PC-3 (cell line): ENCODE measurements at regions not wholly inside any gene's neighbourhood (a gene's known extent, or its start where the extent isn't known, plus 50 kb on each side); places are given as distances from the start of the nearest gene placed in this dataset.

ENCODE experiments used
- ATAC-seq: fragments of 200-7000 bp; cut with Tn5 transposase; 2 replicates; pipeline ENCODE4 v1.9.1; 2020; ENCODE audit warnings: mild to moderate bottlenecking, moderate library complexity
- BruUV-seq: library from RNA; stranded (reverse); fragments of 400-500 nt; replicated peaks from 2 replicates; lab custom pipeline; 2021; lab: Mats Ljungman, UMichigan
- CTCF ChIA-PET: fragments of 300-600 bp; sonication (Branson Sonifier 250); formaldehyde crosslinking; loops from one replicate; lab custom pipeline; 2022; ENCODE audit warnings: antibody characterized with exemption; lab: Charles Lee
- POLR2A ChIA-PET: fragments of 300-600 bp; sonication (Branson Sonifier 250); formaldehyde crosslinking; loops from one replicate; lab custom pipeline; 2022; ENCODE audit warnings: antibody characterized with exemption; ENCODE audit not compliant: unreplicated experiment; lab: Charles Lee
- DNase-seq: peaks from one replicate; pipeline ENCODE4 v3.0.0-alpha.2; 2015
- H2AFZ ChIP-seq: fragments of 300-600 bp; sonication (generic); 2 replicates; pipeline ENCODE4 v1.6.0; 2016; ENCODE audit warnings: antibody characterized with exemption, low read length
- H3F3A ChIP-seq: fragments of 300-600 bp; sonication (generic); one replicate; pipeline ENCODE4 v1.6.0; 2017; ENCODE audit warnings: antibody characterized with exemption, low read length, control low read depth, mild to moderate bottlenecking; ENCODE audit not compliant: unreplicated experiment
- H3K27ac ChIP-seq: fragments of 300-600 bp; sonication (generic); 2 replicates; pipeline ENCODE4 v1.5.1; 2016; ENCODE audit warnings: mild to moderate bottlenecking, low read length
- H3K27me3 ChIP-seq: fragments of 300-600 bp; sonication (generic); 2 replicates; pipeline ENCODE4 v1.6.1; 2016; ENCODE audit warnings: low read length, mixed read lengths
- H3K36me3 ChIP-seq: fragments of 300-600 bp; sonication (generic); 2 replicates; pipeline ENCODE4 v1.6.1; 2016; ENCODE audit warnings: low read depth, mixed run types, low read length, mixed read lengths
- H3K4me1 ChIP-seq: fragments of 300-600 bp; sonication (generic); 2 replicates; pipeline ENCODE4 v1.5.1; 2016; ENCODE audit warnings: low read length; ENCODE audit not compliant: insufficient read depth
- H3K4me2 ChIP-seq: fragments of 300-600 bp; sonication (generic); 2 replicates; pipeline ENCODE4 v1.6.0; 2016; ENCODE audit warnings: low read length
- H3K4me3 ChIP-seq: fragments of 300-600 bp; sonication (generic); 2 replicates; pipeline ENCODE4 v1.5.1; 2016; ENCODE audit warnings: mild to moderate bottlenecking, low read length, mixed read lengths
- H3K79me2 ChIP-seq: fragments of 300-600 bp; sonication (generic); 2 replicates; pipeline ENCODE4 v1.6.1; 2017; ENCODE audit warnings: low read length, mixed read lengths
- H3K9ac ChIP-seq: fragments of 300-600 bp; sonication (generic); 2 replicates; pipeline ENCODE4 v1.6.0; 2016; ENCODE audit warnings: mild to moderate bottlenecking, low read length
- H3K9me2 ChIP-seq: fragments of 300-600 bp; sonication (generic); replicated peaks from 2 replicates; pipeline ENCODE4 v1.6.1; 2016; ENCODE audit warnings: mixed run types, low read length, mixed read lengths
- H3K9me3 ChIP-seq: fragments of 300-600 bp; sonication (generic); 2 replicates; pipeline ENCODE4 v1.6.1; 2016; ENCODE audit warnings: low read length, mixed read lengths
- H4K20me1 ChIP-seq: fragments of 300-600 bp; sonication (generic); 2 replicates; pipeline ENCODE4 v1.6.1; 2016; ENCODE audit warnings: low read length, mixed read lengths
- EZH2 ChIP-seq: fragments of 300-600 bp; sonication (generic); IDR thresholded peaks from one replicate; pipeline ENCODE4 v1.6.1; 2017; ENCODE audit warnings: antibody characterized with exemption, mild to moderate bottlenecking, low read length; ENCODE audit not compliant: unreplicated experiment
- EZH2phosphoT487 ChIP-seq: fragments of 300-600 bp; sonication (generic); IDR thresholded peaks from 2 replicates; pipeline ENCODE4 v1.6.1; 2018; ENCODE audit warnings: mild to moderate bottlenecking, antibody characterized with exemption, low read length, borderline replicate concordance
- intact Hi-C: fragments of 100-400 bp; cut with micrococcal nuclease; formaldehyde crosslinking; loops from 2 replicates; pipeline ENCODE4 v1.9.0; 2023
- TF ChIP-seq, protein P1 (sequence below): fragments of 300-600 bp; sonication (generic); conservative IDR thresholded peaks from 2 replicates; pipeline ENCODE4 v1.5.1; 2017; ENCODE audit warnings: antibody characterized with exemption, low read depth, mild to moderate bottlenecking, low read length

DNA sequence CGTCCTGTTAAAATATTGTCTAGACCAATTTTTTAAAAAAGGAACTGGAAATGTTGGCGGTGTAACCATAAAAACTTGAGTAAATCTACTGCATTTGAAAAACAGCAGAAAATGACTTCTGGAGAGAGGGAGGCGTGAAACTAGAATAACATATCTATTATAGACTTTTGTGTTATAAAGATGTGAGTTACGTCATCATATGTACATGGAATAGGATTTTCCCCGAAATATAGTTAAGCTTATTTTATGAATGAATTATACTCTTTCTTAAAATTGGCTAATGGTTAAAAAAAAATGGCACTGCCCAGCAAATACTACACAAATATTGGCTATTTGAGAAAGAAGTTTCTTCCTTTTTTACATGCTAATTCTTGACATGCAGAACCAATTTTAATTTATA, 147.1 kb upstream of the TEX13C start:
- intact Hi-C loops, result no loop called here
- Histone ChIP-seq H3K36me3 (no peaks in the 10 kb centered on the region), H3K4me2 (no peak overlapping the region), H3K27me3 (no peaks in the 10 kb centered on the region), H3K27ac (no peak overlapping the region), H3K4me3 (no peak overlapping the region), H3K79me2 (no peaks in the 10 kb centered on the region), H3K4me1 (no peaks in the 10 kb centered on the region), H3K9ac (no peak overlapping the region), H3K9me3 (no peaks in the 10 kb centered on the region), H2AFZ (no peak overlapping the region), H3F3A (no peaks in the 10 kb centered on the region), H3K9me2 (no peaks in the 10 kb centered on the region), H4K20me1 (no peaks in the 10 kb centered on the region)
- ChIA-PET CTCF (no interaction called here), POLR2A (no interaction called here)
- DNase-seq, result no peak
- BruUV-seq, result no TSS peak
- TF ChIP-seq EZH2phosphoT487 (no peak), EZH2 (no peak)
- TF ChIP-seq, protein P1, sequence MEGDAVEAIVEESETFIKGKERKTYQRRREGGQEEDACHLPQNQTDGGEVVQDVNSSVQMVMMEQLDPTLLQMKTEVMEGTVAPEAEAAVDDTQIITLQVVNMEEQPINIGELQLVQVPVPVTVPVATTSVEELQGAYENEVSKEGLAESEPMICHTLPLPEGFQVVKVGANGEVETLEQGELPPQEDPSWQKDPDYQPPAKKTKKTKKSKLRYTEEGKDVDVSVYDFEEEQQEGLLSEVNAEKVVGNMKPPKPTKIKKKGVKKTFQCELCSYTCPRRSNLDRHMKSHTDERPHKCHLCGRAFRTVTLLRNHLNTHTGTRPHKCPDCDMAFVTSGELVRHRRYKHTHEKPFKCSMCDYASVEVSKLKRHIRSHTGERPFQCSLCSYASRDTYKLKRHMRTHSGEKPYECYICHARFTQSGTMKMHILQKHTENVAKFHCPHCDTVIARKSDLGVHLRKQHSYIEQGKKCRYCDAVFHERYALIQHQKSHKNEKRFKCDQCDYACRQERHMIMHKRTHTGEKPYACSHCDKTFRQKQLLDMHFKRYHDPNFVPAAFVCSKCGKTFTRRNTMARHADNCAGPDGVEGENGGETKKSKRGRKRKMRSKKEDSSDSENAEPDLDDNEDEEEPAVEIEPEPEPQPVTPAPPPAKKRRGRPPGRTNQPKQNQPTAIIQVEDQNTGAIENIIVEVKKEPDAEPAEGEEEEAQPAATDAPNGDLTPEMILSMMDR, result no peak
- no peak for ATAC-seq

DNA sequence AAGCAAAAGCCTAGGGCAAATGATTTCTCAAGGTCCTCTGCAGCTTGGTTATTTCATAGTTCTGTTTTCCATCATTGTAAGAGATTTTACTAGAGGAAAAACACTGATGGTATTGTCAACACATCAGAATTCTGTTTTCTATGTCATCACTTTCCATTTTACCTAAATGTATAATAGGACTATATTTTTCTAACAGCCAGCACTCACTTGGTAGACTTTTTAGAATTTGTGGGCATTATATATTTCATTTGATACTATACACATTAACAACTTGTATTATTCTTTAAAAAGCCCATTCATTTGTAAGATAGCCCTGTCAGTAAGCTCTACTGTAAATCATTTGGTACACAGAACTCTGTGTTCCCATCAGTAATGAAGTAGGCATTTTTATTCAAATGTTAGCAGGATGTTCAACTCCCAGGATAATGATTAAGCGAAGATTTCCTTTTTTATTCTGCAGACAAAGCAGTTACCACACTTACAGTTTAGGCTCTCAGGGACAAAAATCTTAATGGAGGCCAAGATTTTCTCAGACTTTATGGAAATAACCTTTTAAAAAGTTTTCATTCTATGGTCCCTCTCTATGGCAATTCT, 143.6 kb upstream of the TEX13C start:
- ChIA-PET POLR2A (no interaction called here), CTCF (no interaction called here)
- no TSS peak for BruUV-seq
- TF ChIP-seq EZH2 (no peak), EZH2phosphoT487 (no peak)
- TF ChIP-seq, protein P1, result no peak
- H4K20me1 ChIP-seq, result no peaks in the 10 kb centered on the region
- H3K4me2 ChIP-seq, result no peak overlapping the region
- no peak overlapping the region for H3K27ac ChIP-seq
- H3K27me3 ChIP-seq, result no peaks in the 10 kb centered on the region
- no peaks in the 10 kb centered on the region for H3F3A ChIP-seq
- H3K9ac ChIP-seq, result no peak overlapping the region
- H3K9me3 ChIP-seq, result no peaks in the 10 kb centered on the region
- ATAC-seq (no peak), DNase-seq (no peak)
- H3K9me2 ChIP-seq, result no peaks in the 10 kb centered on the region
- H2AFZ ChIP-seq, result no peak overlapping the region
- no peak overlapping the region for H3K4me3 ChIP-seq
- H3K36me3 ChIP-seq, result no peaks in the 10 kb centered on the region
- intact Hi-C loops, result no loop called here
- H3K4me1 ChIP-seq, result no peaks in the 10 kb centered on the region
- no peaks in the 10 kb centered on the region for H3K79me2 ChIP-seq

DNA sequence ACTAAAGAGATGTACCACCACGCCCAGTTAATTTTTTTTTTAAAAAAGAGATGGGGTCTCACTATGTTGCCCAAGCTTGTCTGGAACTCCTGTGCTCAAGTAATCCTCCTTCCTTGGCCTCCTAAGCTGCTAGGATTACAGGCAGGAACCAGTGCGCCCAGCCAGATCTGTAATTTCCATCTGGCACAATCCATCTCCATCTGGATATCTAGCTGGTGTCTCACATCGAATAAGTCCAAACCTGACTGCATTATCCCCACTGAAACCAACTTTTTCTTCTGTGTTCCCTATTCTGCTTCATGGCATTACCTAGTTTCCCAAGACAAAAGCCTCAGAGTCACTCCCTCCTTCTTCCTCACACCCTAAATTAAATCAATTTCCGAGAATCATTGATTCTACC, 125.8 kb upstream of the TEX13C start:
- H3K9me2 ChIP-seq, result no peaks in the 10 kb centered on the region
- no peaks in the 10 kb centered on the region for H3K36me3 ChIP-seq
- H2AFZ ChIP-seq, result no peak overlapping the region
- ATAC-seq (no peak), DNase-seq (no peak)
- no peak overlapping the region for H3K4me3 ChIP-seq
- ChIA-PET POLR2A (no interaction called here), CTCF (no interaction called here)
- no peaks in the 10 kb centered on the region for H3K9me3 ChIP-seq
- no peak overlapping the region for H3K4me2 ChIP-seq
- BruUV-seq, result no TSS peak
- no peaks in the 10 kb centered on the region for H3K79me2 ChIP-seq
- no peaks in the 10 kb centered on the region for H4K20me1 ChIP-seq
- H3K9ac ChIP-seq, result no peak overlapping the region
- no peaks in the 10 kb centered on the region for H3K27me3 ChIP-seq
- no peaks in the 10 kb centered on the region for H3F3A ChIP-seq
- no peaks in the 10 kb centered on the region for H3K4me1 ChIP-seq
- intact Hi-C loops, result no loop called here
- no peak overlapping the region for H3K27ac ChIP-seq
- TF ChIP-seq EZH2 (no peak), EZH2phosphoT487 (no peak)
- TF ChIP-seq, protein P1, result no peak
